HG02610 (cell line): ENCODE measurements at regions not wholly inside any gene's neighbourhood (a gene's known extent, or its start where the extent isn't known, plus 50 kb on each side); places are given as distances from the start of the nearest gene placed in this dataset.

Source experiments
- ATAC-seq: cut with Tn5 transposase; IDR thresholded peaks from one replicate; pipeline ENCODE4 v1.9.1; 2021; ENCODE audit warnings: mild to moderate bottlenecking, moderate library complexity; ENCODE audit not compliant: unreplicated experiment

GRCh38 chr2:144086965-144087364 is 433.0 kb downstream of the ZEB2 start:
- ATAC-seq: no peak

- ATAC-seq: no peak
Observed at GRCh38 chr2:144085016-144085415, 434.9 kb downstream of the ZEB2 start.

- no peak for ATAC-seq
Observed at GRCh38 chr2:144084114-144084661, 435.7 kb downstream of the ZEB2 start.

- ATAC-seq: no peak
Observed at GRCh38 chr2:144083211-144083610, 436.7 kb downstream of the ZEB2 start.

GRCh38 chr2:144082777-144083176 is 437.1 kb downstream of the ZEB2 start:
- no peak for ATAC-seq

- no peak for ATAC-seq
Observed at GRCh38 chr2:144082327-144082726, 437.6 kb downstream of the ZEB2 start.

- ATAC-seq: no peak
Observed at GRCh38 chr2:144081272-144081671, 438.6 kb downstream of the ZEB2 start.

- no peak for ATAC-seq
Observed at GRCh38 chr2:144079803-144080202, 440.1 kb downstream of the ZEB2 start.

GRCh38 chr2:144078802-144079724 is 440.9 kb downstream of the ZEB2 start:
- no peak for ATAC-seq

GRCh38 chr2:144078106-144078505 is 441.8 kb downstream of the ZEB2 start:
- ATAC-seq: no peak

- no peak for ATAC-seq
Observed at GRCh38 chr2:144074450-144074849, 445.5 kb downstream of the ZEB2 start.

GRCh38 chr2:144071461-144071860 is 448.5 kb downstream of the ZEB2 start:
- no peak for ATAC-seq

GRCh38 chr2:144067506-144067905 is 452.4 kb downstream of the ZEB2 start:
- no peak for ATAC-seq

- ATAC-seq: no peak
Observed at GRCh38 chr2:144063602-144064001, 456.3 kb downstream of the ZEB2 start.

GRCh38 chr2:144054911-144055310 is 465.0 kb downstream of the ZEB2 start:
- no peak for ATAC-seq

GRCh38 chr2:144052083-144052482 is 467.8 kb downstream of the ZEB2 start:
- ATAC-seq: no peak

GRCh38 chr2:144049137-144049536 is 470.8 kb downstream of the ZEB2 start:
- no peak for ATAC-seq

- ATAC-seq: no peak
Observed at GRCh38 chr2:144048631-144049060, 471.3 kb downstream of the ZEB2 start.

GRCh38 chr2:144042751-144043150 is 477.2 kb downstream of the ZEB2 start:
- no peak for ATAC-seq

- ATAC-seq: no peak
Observed at GRCh38 chr2:144041612-144042011, 478.3 kb downstream of the ZEB2 start.

GRCh38 chr2:144040834-144041233 is 479.1 kb downstream of the ZEB2 start:
- no peak for ATAC-seq

- ATAC-seq: no peak
Observed at GRCh38 chr2:144032566-144032965, 487.4 kb downstream of the ZEB2 start.
